ENCODE measurements at regions not wholly inside any gene's neighbourhood (a gene's known extent, or its start where the extent isn't known, plus 50 kb on each side); places are given as distances from the start of the nearest gene placed in this dataset.

DNA sequence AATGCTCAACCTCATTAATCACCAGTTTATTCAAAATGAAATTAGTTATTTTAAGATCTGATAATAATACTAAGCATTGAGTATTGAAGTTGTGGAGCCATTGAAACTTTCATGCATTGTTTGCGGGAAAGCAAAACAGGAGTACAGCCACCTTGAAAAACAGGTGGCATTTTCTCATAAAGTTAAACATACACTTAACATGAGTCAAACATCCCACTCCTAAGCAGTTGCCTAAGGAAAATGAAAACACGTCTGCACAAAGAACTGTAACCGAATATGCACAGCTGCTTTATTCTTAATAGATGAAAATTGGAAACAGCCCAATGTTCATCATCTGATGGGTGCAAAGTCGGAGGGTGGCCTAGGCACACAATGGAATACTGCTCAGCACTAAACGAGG lies 177.3 kb downstream of the IRX2 start:
- Histone ChIP-seq H3K4me3 (no peak overlapping the region), H3K36me3 (no peaks in the 10 kb centered on the region), H3K27ac (no peak overlapping the region), H3K9me3 (no peaks in the 10 kb centered on the region), H3K27me3 (replicated peaks; ENCODE audit: insufficient read depth) (no peaks in the 10 kb centered on the region), H3K4me1 (replicated peaks) (no peaks in the 10 kb centered on the region)
- TF ChIP-seq POLR2AphosphoS5 (IDR thresholded peaks at IDR 0.05): no peak
- no peak for TF ChIP-seq CTCF (IDR thresholded peaks at IDR 0.05)
- TF ChIP-seq POLR2A (IDR thresholded peaks at IDR 0.05): no peak
- 35% methylated on average over 5 of the region's 5 CpGs for WGBS
- no peak for DNase-seq (ENCODE audit: low spot score)
- intact Hi-C loops (cut with DNase I): no loop called here

DNA sequence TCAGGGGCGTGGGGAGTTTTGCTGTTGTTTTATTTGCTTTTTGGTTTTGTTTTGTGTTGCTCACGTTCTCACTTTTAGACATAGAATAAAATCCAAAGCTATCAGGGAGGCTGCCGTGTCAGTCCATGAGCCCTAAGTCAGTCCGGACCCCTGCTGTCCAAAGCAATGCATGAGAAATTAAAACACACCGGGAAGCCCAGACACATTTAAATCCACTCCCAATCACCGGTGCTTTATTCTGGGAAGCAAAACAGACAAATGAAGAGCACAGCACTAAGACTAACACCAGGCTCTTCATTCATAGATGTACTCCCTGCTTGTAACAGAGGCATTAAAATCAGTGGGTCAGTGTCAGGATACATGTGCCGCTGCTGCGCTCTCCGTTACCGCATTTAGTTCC lies 180.9 kb downstream of the IRX2 start:
- no peak overlapping the region for H3K4me3 ChIP-seq
- DNase-seq (ENCODE audit: low spot score): no peak
- no peaks in the 10 kb centered on the region for H3K36me3 ChIP-seq
- TF ChIP-seq POLR2A (IDR thresholded peaks at IDR 0.05) (no peak), CTCF (IDR thresholded peaks at IDR 0.05) (no peak), POLR2AphosphoS5 (IDR thresholded peaks at IDR 0.05) (no peak)
- H3K27me3 ChIP-seq (replicated peaks; ENCODE audit: insufficient read depth): no peaks in the 10 kb centered on the region
- no peaks in the 10 kb centered on the region for H3K9me3 ChIP-seq
- intact Hi-C loops (cut with DNase I): no loop called here
- H3K4me1 ChIP-seq (replicated peaks): no peaks in the 10 kb centered on the region
- 57% methylated on average over 10 of the region's 10 CpGs for WGBS
- no peak overlapping the region for H3K27ac ChIP-seq

- H3K9me3 ChIP-seq: no peaks in the 10 kb centered on the region
- H3K27me3 ChIP-seq (replicated peaks; ENCODE audit: insufficient read depth): no peaks in the 10 kb centered on the region
- no peak overlapping the region for H3K4me3 ChIP-seq
- no peaks in the 10 kb centered on the region for H3K36me3 ChIP-seq
- H3K4me1 ChIP-seq (replicated peaks): no peaks in the 10 kb centered on the region
- no peak overlapping the region for H3K27ac ChIP-seq
- TF ChIP-seq POLR2AphosphoS5 (IDR thresholded peaks at IDR 0.05) (no peak), CTCF (IDR thresholded peaks at IDR 0.05) (no peak), POLR2A (IDR thresholded peaks at IDR 0.05) (no peak)
- no peak for DNase-seq (ENCODE audit: low spot score)
- 91% methylated on average over 15 of the region's 15 CpGs for WGBS
- intact Hi-C loops (cut with DNase I): no loop called here
Measured at GRCh38 chr5:2569774-2570542, 181.5 kb downstream of the IRX2 start.

- intact Hi-C loops (cut with DNase I): no loop called here
- Histone ChIP-seq H3K4me3 (no peak overlapping the region), H3K9me3 (no peaks in the 10 kb centered on the region), H3K27ac (no peak overlapping the region), H3K4me1 (replicated peaks) (no peaks in the 10 kb centered on the region), H3K27me3 (replicated peaks; ENCODE audit: insufficient read depth) (no peaks in the 10 kb centered on the region), H3K36me3 (no peaks in the 10 kb centered on the region)
- WGBS: 68% methylated on average over 10 of the region's 10 CpGs
- no peak for TF ChIP-seq POLR2A (IDR thresholded peaks at IDR 0.05)
- no peak for TF ChIP-seq CTCF (IDR thresholded peaks at IDR 0.05)
- TF ChIP-seq POLR2AphosphoS5 (IDR thresholded peaks at IDR 0.05): no peak
- no peak for DNase-seq (ENCODE audit: low spot score)
Measured at GRCh38 chr5:2569176-2569575, 182.3 kb downstream of the IRX2 start.

DNA sequence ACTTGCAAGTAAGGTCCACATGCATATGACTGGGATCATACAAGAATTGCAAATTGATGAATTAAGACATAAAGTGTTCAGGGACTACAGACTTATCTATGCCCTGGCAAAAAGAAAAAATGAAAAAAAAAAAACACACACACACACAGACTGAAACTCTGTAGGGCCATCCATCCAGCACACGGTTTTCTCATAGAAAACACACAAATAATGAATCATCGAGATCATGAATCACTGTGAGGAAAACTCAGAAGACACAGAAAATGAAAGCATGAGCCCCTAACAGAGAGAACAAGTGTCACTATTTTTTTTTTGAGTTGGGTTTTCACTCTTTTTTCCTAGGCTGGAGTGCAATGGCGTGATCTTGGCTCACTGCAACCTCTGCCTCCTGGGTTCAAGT lies 185.2 kb downstream of the IRX2 start:
- DNase-seq (ENCODE audit: low spot score): no peak
- intact Hi-C loops (cut with DNase I): no loop called here
- no peaks in the 10 kb centered on the region for H3K4me1 ChIP-seq (replicated peaks)
- TF ChIP-seq CTCF (IDR thresholded peaks at IDR 0.05): no peak
- no peak for TF ChIP-seq POLR2AphosphoS5 (IDR thresholded peaks at IDR 0.05)
- no peak for TF ChIP-seq POLR2A (IDR thresholded peaks at IDR 0.05)
- H3K9me3 ChIP-seq: no peaks in the 10 kb centered on the region
- no peaks in the 10 kb centered on the region for H3K36me3 ChIP-seq
- no peak overlapping the region for H3K27ac ChIP-seq
- H3K27me3 ChIP-seq (replicated peaks; ENCODE audit: insufficient read depth): no peaks in the 10 kb centered on the region
- WGBS: 77% methylated on average over 3 of the region's 3 CpGs
- H3K4me3 ChIP-seq: no peak overlapping the region
